DOHH2 (cell line): ENCODE measurements at regions not wholly inside any gene's neighbourhood (a gene's known extent, or its start where the extent isn't known, plus 50 kb on each side); places are given as distances from the start of the nearest gene placed in this dataset.

Experiments
- H3F3A ChIP-seq: fragments of 200-600 bp; sonication (generic), shearing (Covaris generic); 2 replicates; pipeline ENCODE4 v1.6.0; 2016; ENCODE audit warnings: antibody characterized with exemption, mild to moderate bottlenecking; ENCODE audit not compliant: control insufficient read depth, insufficient read depth
- H3K27ac ChIP-seq: fragments of 200-600 bp; sonication (generic); 2 replicates; pipeline ENCODE4 v1.5.1; 2014; ENCODE audit warnings: low read depth, mild to moderate bottlenecking, low read length, moderate library complexity
- H3K27me3 ChIP-seq: fragments of 200-600 bp; sonication (generic); 2 replicates; pipeline ENCODE4 v1.6.1; 2014; ENCODE audit warnings: mild to moderate bottlenecking, low read length, mixed read lengths; ENCODE audit not compliant: control insufficient read depth
- H3K36me3 ChIP-seq: fragments of 200-600 bp; sonication (generic); 2 replicates; pipeline ENCODE4 v1.6.1; 2014; ENCODE audit warnings: mild to moderate bottlenecking, low read length, moderate library complexity, mixed read lengths; ENCODE audit not compliant: control insufficient read depth
- H3K4me1 ChIP-seq: fragments of 200-600 bp; sonication (generic); 2 replicates; pipeline ENCODE4 v1.6.1; 2014; ENCODE audit warnings: mild to moderate bottlenecking, low read length, mixed read lengths; ENCODE audit not compliant: control insufficient read depth
- H3K4me2 ChIP-seq: fragments of 200-600 bp; sonication (generic); 2 replicates; pipeline ENCODE4 v1.6.0; 2014; ENCODE audit warnings: mild to moderate bottlenecking, low read length, moderate library complexity
- H3K4me3 ChIP-seq: fragments of 200-600 bp; sonication (generic); 2 replicates; pipeline ENCODE4 v1.5.1; 2014; ENCODE audit warnings: mild to moderate bottlenecking, low read length, mixed read lengths
- H3K79me2 ChIP-seq: fragments of 200-600 bp; sonication (generic); 2 replicates; pipeline ENCODE4 v1.6.1; 2014; ENCODE audit warnings: mild to moderate bottlenecking, low read length, mixed read lengths; ENCODE audit not compliant: control insufficient read depth
- H3K9me2 ChIP-seq: fragments of 200-600 bp; sonication (generic); replicated peaks from 2 replicates; pipeline ENCODE4 v1.6.1; 2014; ENCODE audit warnings: mild to moderate bottlenecking, low read length, mixed read lengths; ENCODE audit not compliant: control insufficient read depth
- H3K9me3 ChIP-seq: fragments of 200-600 bp; sonication (generic); 2 replicates; pipeline ENCODE4 v1.6.1; 2014; ENCODE audit warnings: antibody characterized with exemption, low read length, mixed read lengths; ENCODE audit not compliant: control insufficient read depth, insufficient read depth
- H4K20me1 ChIP-seq: fragments of 200-600 bp; sonication (generic); 2 replicates; pipeline ENCODE4 v1.6.0; 2014; ENCODE audit warnings: low read depth, mild to moderate bottlenecking, antibody characterized with exemption, low read length, moderate library complexity; ENCODE audit not compliant: control insufficient read depth, insufficient read depth
- EZH2phosphoT487 ChIP-seq: fragments of 200-600 bp; sonication (generic); IDR thresholded peaks from 2 replicates; pipeline ENCODE4 v1.6.1; 2017; ENCODE audit warnings: borderline replicate concordance, mild to moderate bottlenecking, antibody characterized with exemption, low read length, moderate library complexity, mixed read lengths
- TF ChIP-seq, protein P1 (sequence below): fragments of 200-600 bp; sonication (generic); IDR thresholded peaks from one replicate; pipeline ENCODE4 v1.5.1; 2014; ENCODE audit warnings: antibody characterized with exemption, mild to moderate bottlenecking, low read depth, low read length; ENCODE audit not compliant: poor library complexity, severe bottlenecking

GRCh38 chr4:161178310-161178709, 985.5 kb downstream of the FSTL5 start:
- H3K9me2 ChIP-seq: no peaks in the 10 kb centered on the region
- H3K79me2 ChIP-seq: no peaks in the 10 kb centered on the region
- H3K9me3 ChIP-seq: no peaks in the 10 kb centered on the region
- no peaks in the 10 kb centered on the region for H4K20me1 ChIP-seq
- H3K4me1 ChIP-seq: no peaks in the 10 kb centered on the region
- H3K27me3 ChIP-seq: no peaks in the 10 kb centered on the region
- H3K4me3 ChIP-seq: no peak overlapping the region
- H3F3A ChIP-seq: no peaks in the 10 kb centered on the region
- H3K36me3 ChIP-seq: no peaks in the 10 kb centered on the region
- no peak overlapping the region for H3K27ac ChIP-seq
- TF ChIP-seq EZH2phosphoT487: no peak
- TF ChIP-seq, protein P1, sequence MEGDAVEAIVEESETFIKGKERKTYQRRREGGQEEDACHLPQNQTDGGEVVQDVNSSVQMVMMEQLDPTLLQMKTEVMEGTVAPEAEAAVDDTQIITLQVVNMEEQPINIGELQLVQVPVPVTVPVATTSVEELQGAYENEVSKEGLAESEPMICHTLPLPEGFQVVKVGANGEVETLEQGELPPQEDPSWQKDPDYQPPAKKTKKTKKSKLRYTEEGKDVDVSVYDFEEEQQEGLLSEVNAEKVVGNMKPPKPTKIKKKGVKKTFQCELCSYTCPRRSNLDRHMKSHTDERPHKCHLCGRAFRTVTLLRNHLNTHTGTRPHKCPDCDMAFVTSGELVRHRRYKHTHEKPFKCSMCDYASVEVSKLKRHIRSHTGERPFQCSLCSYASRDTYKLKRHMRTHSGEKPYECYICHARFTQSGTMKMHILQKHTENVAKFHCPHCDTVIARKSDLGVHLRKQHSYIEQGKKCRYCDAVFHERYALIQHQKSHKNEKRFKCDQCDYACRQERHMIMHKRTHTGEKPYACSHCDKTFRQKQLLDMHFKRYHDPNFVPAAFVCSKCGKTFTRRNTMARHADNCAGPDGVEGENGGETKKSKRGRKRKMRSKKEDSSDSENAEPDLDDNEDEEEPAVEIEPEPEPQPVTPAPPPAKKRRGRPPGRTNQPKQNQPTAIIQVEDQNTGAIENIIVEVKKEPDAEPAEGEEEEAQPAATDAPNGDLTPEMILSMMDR: no peak
- no peak overlapping the region for H3K4me2 ChIP-seq

GRCh38 chr4:161172396-161173026, 991.3 kb downstream of the FSTL5 start:
- Histone ChIP-seq H3K4me3 (no peak overlapping the region), H3K27ac (no peak overlapping the region), H3K4me2 (no peak overlapping the region), H4K20me1 (no peaks in the 10 kb centered on the region), H3K9me3 (no peaks in the 10 kb centered on the region), H3K4me1 (no peaks in the 10 kb centered on the region), H3F3A (no peaks in the 10 kb centered on the region), H3K36me3 (no peaks in the 10 kb centered on the region), H3K27me3 (no peaks in the 10 kb centered on the region), H3K9me2 (no peaks in the 10 kb centered on the region), H3K79me2 (no peaks in the 10 kb centered on the region)
- TF ChIP-seq EZH2phosphoT487: no peak
- TF ChIP-seq, protein P1: no peak

DNA sequence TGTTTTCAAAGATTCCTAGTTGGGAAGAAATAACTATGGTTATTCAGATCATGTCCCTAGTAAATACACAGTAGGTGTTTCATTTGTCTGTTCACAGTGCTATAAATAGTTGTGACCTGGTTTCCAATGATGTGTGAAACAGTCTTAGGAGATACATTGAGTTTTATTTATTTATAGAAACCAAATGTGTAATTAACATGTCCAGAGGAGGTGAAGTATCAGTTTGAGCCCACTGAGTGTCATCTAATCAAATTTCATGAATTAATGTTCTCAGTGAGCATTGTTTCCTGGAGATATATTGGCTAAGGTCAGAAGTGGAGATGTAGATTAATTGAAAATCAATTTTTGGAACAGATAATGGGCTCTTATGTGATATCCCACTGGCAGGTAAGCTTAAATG, 996.3 kb downstream of the FSTL5 start:
- Histone ChIP-seq H3K4me2 (no peak overlapping the region), H3K27ac (no peak overlapping the region), H3K27me3 (no peaks in the 10 kb centered on the region), H3K79me2 (no peaks in the 10 kb centered on the region), H3F3A (no peaks in the 10 kb centered on the region), H3K4me3 (no peak overlapping the region), H3K9me3 (no peaks in the 10 kb centered on the region), H3K4me1 (no peaks in the 10 kb centered on the region), H3K9me2 (no peaks in the 10 kb centered on the region; the same call in 1 of the 2 replicates), H4K20me1 (no peaks in the 10 kb centered on the region), H3K36me3 (no peaks in the 10 kb centered on the region)
- TF ChIP-seq, protein P1: no peak
- no peak for TF ChIP-seq EZH2phosphoT487
